KBM-7 (cell line): ENCODE measurements at regions not wholly inside any gene's neighbourhood (a gene's known extent, or its start where the extent isn't known, plus 50 kb on each side); places are given as distances from the start of the nearest gene placed in this dataset.
A peak's percentile ranks its signal among the peaks of the same experiment; 100 is the strongest.

Experiments used
- DNase-seq: peaks from one replicate; pipeline ENCODE4 v3.0.0-alpha.2; 2015
- in situ Hi-C: fragments of 300-500 bp; cut with MboI; formaldehyde crosslinking; loops from 2 replicates; pipeline ENCODE4 v1.14.3; 2020; ENCODE audit warnings: low sequenced_read_pairs, low pct_unique_long_range_greater_than_20kb, mixed read lengths

- no peak for DNase-seq
- in situ Hi-C loops: no loop called here
These were observed 181.6 kb upstream of the LMNTD1 start for GRCh38 chr12:25734529-25735180.

- no peak for DNase-seq
- in situ Hi-C loops: no loop called here
These were observed 187.5 kb upstream of the LMNTD1 start for GRCh38 chr12:25740617-25741016.

GRCh38 chr12:25741917-25742316 lies 188.8 kb upstream of the LMNTD1 start:
- in situ Hi-C loops: no loop called here
- DNase-seq: no peak

GRCh38 chr12:25743679-25744215 lies 190.7 kb upstream of the LMNTD1 start:
- in situ Hi-C loops: no loop called here
- no peak for DNase-seq

- in situ Hi-C loops: no loop called here
- no peak for DNase-seq
These were observed 191.2 kb upstream of the LMNTD1 start for GRCh38 chr12:25744313-25744712.

- DNase-seq: no peak
- in situ Hi-C loops: no loop called here
These were observed 192.2 kb upstream of the LMNTD1 start for GRCh38 chr12:25745281-25745680.

- DNase-seq: no peak
- in situ Hi-C loops: no loop called here
These were observed 193.0 kb upstream of the LMNTD1 start for GRCh38 chr12:25746131-25746530.

GRCh38 chr12:25752710-25753309 lies 199.7 kb upstream of the LMNTD1 start:
- DNase-seq: no peak
- in situ Hi-C loops: no loop called here

- no peak for DNase-seq
- in situ Hi-C loops: no loop called here
These were observed 202.3 kb upstream of the LMNTD1 start for GRCh38 chr12:25755136-25755970.

GRCh38 chr12:25755971-25756260 lies 202.6 kb upstream of the RASSF8 start:
- in situ Hi-C loops: no loop called here
- no peak for DNase-seq

GRCh38 chr12:25757037-25757665 lies 201.3 kb upstream of the RASSF8 start:
- no peak for DNase-seq
- in situ Hi-C loops: no loop called here

- in situ Hi-C loops: no loop called here
- no peak for DNase-seq
These were observed 198.7 kb upstream of the RASSF8 start for GRCh38 chr12:25759752-25760151.

GRCh38 chr12:25761356-25761755 lies 197.1 kb upstream of the RASSF8 start:
- in situ Hi-C loops: no loop called here
- no peak for DNase-seq

GRCh38 chr12:25764409-25764808 lies 194.1 kb upstream of the RASSF8 start:
- DNase-seq: no peak
- in situ Hi-C loops: no loop called here

GRCh38 chr12:25764892-25765291 lies 193.6 kb upstream of the RASSF8 start:
- in situ Hi-C loops: no loop called here
- no peak for DNase-seq

GRCh38 chr12:25767606-25768005 lies 190.9 kb upstream of the RASSF8 start:
- in situ Hi-C loops: no loop called here
- no peak for DNase-seq

GRCh38 chr12:25768151-25768550 lies 190.3 kb upstream of the RASSF8 start:
- in situ Hi-C loops: no loop called here
- DNase-seq: no peak

GRCh38 chr12:25769082-25769945 lies 189.2 kb upstream of the RASSF8 start:
- in situ Hi-C loops: no loop called here
- DNase-seq: no peak

GRCh38 chr12:25771041-25771440 lies 187.4 kb upstream of the RASSF8 start:
- in situ Hi-C loops: no loop called here
- DNase-seq: peak; percentile 58
